CD4-positive, alpha-beta T cell treated with Interleukin-4 for 4 hours (primary cell): ENCODE measurements at regions not wholly inside any gene's neighbourhood (a gene's known extent, or its start where the extent isn't known, plus 50 kb on each side); places are given as distances from the start of the nearest gene placed in this dataset.

Experiments
- DNase-seq: peaks from one replicate; pipeline ENCODE4 v3.0.0-alpha.2; 2020

DNA sequence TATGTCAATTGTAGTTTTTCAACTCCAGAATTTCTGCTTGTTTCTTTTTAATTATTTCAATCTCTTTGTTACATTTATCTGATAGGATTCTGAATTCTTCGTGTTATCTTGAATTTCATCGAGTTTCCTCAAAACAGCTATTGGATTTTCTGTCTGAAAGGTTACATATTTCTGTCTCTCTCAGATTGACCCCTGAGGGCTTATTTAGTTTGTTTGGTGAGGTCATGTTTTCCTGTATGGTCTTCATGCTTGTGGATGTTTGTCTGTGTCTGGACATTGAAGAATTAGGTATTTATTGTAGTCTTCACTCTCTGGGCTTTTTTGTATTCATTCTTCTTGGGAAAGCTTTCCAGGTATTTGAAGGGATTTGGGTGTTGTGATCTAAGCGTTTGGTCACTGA is 85.6 kb downstream of the SNAPC1 start:
- no peak for DNase-seq

DNA sequence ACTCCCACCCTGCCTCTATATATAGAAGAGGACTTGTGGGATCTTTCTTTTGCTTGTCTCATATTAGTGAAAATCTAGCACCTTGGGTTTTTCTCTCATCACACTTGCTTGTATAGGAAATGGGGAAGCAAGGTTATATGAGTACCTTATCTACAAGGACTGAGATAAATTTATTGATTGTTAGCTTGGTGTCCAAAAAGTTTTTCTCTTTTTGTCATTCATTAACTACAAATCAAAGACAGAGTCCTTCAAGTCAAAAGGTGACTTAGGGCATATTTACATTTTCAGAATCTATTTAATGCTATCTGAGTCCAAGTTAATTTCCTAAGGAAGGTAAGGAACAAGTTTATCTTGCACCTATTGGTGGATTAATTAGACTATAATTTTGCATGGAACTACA is 92.7 kb downstream of the SNAPC1 start:
- DNase-seq = no peak

DNA sequence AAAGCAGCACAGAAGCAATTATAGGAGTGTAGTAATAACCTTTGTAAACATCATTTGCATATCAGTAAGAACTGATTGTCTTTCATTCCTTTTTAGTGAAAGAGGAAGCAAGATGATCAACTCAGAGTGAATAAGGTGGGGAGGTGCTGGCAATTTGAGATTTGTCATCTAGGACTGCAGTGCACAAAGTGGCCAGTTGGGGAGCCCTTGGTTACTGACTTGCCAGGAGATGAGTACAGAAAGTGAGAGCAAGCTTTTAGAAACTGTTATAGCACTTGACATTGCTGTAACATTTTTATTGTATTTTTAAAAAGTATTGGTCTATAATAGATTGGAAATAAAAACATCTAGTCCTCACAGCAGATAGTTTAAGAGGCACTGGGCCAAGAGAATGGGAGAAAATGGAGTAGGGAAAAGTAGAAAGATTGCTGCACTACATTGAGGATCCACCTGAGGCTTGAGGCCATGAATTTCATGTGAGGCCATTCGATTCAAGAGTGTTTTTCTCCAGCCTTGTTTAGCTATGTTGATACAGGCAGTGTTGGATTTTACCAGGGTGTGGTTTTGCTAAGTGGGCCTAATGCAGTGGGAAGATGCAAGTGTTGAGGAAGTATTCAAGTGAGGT is 98.2 kb downstream of the SNAPC1 start:
- peak; percentile 48 for DNase-seq

DNA sequence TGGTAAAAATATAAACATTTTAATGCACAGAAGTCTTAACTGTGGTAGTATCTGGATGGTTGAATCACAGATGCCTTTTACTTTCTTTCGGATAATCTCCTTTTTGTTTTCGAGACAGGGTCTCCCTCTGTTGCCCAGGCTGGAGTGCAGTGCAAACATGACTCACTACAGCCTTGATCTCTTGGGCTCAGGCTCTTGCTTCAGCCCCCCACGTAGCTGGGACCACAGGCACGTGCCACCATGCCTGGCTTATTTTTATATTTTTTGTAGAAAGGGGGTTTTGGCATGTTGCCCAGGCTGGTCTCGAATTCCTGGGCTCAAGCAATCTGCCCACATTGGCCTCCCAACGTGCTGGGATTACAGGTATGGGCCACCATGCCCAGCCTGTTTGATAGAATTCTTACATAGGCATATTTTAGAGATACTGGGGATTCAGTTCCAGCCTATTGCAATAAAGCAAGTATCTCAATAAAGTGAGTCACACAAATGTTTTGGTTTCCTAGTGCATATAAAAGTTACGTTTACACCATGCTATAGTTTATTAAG is 99.2 kb downstream of the SNAPC1 start:
- no peak for DNase-seq

DNA sequence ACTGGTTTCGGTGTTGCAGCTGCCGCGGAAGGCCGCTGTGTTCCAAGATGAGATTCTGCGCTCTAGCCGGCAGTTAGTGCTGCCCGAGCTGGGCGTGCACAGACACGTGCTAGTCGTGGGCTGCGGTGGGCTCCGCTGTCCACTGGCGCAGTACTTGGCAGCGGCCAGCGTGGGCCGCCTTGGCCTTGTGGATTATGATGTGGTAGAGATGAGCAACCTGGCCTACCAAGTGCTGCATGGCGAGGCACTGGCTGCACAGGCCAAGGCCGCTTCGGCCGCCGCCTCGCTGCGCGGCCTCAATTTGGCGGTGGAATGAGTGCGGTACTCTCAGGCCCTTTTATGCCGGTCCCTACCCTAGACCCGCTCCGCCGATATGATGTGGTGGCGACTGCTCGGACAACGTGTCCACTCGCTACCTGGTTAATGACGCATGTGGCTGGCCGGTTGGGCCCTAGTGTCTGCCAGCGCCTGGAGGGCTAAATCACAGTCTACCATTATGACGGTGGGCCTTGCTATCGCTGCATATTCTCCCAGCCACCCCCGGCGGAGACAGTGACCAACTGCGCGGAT is 102.2 kb downstream of the SNAPC1 start:
- DNase-seq = no peak

DNA sequence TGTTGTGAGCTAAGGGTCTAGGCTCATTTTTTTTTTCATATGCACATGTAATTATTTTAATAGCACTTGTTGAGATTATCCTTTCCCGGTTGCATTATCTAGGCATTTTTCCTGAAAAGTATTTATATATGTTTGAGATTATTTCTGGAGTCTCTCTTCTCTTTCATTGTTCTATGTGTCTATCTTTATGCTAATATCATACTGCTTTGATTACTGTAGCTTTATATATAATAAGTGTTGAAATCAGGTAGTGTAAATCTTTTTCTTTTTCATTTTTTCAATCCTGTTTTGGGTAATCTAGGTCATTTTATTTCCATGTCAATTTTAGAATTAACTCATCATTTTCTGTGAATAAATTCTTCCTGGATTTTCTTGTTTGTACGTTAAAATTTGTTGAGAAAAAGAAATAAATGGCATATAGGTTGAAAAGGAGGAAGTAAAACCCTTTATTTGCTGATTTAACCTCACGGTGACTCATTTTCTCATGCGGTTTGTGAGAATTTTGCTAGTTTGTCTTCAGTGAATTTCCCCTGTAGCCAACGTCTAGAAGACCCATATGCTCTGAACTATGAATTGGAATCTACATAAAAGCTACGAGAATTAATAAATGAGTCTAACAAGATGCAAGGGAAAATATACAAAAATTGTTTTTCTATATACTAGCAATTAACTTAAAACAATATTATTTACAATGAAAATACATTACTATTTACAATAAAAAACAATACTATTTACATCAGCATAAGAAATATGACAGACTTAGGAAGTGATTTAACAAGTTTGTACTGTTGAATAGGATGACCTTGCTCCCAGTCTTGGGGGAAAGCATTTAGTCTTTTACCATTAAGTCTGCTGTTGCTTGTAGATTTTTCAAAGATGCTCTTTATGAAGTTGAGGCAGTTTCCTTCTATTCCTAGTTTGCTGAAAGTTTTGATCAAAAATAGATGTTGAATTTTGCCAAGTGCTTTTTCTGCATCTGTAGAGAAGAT is 105.0 kb downstream of the SNAPC1 start:
- DNase-seq = peak; percentile 3

DNA sequence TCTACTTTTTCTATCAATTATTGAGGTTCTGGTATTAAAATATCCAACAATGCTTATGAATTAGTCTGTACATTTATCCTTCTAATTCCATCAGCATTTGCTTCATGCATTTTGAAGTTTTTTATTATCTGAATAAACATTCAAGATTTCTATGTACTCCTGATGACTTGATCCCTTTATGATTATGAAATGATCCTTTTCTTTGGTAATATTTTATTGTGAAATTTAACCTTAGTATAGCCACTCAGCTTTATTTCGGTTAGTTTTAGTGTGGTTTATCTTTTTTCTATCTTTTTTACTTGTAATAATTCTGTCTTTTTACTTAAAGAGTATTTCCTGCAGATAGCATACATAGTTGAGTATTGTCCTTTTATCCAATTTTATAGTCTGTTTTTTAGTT is 106.6 kb downstream of the SNAPC1 start:
- DNase-seq = no peak

DNA sequence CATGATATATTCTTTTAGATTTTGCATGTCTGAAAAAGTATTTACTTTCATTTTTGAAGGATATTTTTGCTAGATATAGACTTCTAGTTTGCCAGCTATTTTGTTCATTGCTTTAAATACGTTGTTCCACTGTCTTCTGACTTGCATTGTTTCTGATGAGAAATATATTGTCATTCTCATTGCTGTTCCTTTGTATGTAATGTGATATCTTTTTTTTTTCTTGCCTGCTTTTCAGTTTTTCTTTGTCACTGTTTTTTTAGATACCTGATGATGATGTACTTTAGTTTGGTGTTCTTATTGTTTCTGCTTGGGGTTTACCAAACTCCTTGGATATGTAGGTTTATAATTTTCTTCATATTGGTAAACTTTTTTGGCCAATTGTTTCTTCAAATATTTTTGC is 107.9 kb downstream of the SNAPC1 start:
- DNase-seq = no peak

DNA sequence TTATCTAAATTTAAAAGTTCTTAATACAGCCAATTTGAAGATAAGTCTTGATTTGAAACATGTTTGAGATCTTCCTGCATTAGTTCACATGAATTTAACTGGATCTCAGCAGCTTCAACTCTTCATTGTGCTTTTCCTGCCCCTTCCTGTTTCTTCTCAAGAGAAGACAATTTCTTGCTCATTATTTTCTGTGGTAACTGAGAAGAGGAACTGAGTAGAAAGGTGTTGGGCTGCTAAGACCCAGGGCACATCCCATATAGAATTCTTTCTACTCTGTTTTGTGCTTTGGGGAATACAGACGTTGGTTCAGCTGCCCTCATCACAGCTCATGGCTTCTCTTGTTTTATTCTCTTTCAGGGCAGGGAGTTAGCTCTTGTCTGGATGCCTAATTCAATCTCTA is 110.2 kb downstream of the SNAPC1 start:
- no peak for DNase-seq

DNA sequence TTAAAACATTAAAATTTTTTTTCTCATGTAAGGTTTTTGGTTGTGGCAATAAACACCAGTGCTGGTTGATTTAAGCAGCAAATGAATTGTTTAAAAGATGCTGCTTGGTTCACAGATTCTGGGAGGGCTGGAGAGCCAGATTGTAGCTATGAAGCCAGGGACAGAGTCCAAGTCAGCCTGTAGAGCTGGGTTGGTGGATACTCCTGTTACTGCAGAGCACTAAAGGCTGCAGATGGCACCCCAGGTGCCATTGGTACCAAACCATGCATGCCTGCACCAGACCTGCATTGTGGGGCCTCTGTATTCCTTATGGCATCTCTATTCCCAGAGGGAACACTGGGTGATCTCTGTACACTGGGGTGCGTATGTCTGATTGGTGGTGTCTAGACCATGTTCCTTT is 113.3 kb downstream of the SNAPC1 start:
- DNase-seq = no peak

DNA sequence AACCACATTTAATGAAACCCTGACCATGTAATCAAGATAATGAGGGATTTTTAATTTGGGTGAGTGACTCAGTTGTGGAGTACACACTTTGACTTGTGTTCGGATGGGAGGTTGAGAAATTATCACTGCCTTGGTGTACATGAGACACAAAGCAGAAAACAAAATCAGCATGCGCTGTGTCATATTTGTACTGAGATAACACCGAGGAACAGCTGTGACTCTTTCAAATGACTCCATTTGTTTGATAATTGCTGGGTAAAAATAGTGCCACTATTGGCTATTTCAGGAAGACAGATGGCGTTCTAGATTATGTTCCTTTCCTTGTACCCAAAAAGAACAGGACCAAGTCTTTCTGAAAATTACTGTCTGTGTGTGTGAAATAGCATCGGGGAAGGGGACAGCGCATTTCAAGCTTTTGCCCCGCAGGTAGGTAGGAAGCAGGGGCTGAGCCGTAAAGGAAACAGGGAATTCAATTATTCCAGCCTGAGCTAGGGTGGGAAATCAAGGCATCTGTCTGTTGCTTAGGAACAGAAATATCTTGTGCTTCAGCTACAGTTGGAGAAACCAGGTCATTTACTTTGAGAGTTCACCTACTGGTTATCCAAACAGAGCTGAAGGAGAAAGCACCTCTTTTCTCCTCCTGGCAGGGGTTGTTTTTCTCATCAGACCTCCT is 114.3 kb downstream of the SNAPC1 start:
- DNase-seq = no peak

DNA sequence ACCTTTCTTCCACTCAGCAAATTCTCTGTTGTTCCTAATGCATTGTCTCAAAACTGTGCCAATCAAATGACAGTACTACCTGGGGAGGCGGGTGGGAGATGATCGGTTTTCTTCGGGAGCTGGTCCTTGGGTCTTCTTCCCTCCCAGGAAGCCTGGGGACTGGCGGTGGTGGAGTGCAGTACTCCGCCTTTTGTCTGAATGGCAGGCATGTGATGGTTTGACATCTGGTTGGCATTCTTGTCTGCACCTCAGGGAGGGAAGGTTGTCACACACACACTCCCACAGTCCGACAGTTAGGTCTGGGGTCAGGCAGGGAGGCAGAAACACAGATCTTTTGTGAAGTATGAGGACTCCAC is 114.8 kb downstream of the SNAPC1 start:
- no peak for DNase-seq

DNA sequence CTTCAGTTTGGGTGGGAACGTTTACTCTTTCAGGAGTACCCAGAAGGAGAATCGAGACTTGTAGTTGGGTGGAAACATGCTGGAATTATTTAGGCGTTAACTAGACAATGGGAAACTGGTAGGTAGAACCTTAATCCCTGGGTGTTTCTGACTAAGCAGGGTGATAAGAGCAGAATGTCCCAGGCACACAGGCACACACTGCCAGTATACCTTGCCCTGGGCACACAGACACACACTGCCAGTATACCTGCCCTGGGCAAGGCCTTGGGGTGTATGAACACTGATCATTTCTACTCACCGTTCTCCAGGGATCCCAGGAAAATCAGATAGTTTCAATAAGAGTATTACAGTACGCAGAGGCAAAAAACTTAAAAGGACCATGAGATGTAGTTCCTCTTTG is 115.5 kb downstream of the SNAPC1 start:
- no peak for DNase-seq

DNA sequence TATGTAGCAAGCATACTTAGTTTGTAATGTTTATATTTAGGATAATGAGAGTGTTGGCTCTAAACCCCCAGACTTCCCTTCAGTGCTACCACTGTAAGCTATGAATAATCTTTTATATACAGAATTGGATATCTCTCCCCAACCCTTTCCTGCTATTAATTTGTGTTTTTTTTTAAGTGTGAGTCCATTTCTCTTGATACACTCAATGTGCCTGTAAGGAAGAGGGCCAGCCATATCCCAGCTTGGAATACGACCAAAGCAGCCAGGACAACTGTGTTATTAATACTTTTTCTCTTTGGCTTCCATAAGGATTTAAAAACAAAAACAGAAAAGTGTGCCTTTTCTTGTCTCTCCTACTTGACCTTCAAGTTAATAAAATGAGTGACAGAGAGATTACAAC is 116.7 kb downstream of the SNAPC1 start:
- DNase-seq = no peak

DNA sequence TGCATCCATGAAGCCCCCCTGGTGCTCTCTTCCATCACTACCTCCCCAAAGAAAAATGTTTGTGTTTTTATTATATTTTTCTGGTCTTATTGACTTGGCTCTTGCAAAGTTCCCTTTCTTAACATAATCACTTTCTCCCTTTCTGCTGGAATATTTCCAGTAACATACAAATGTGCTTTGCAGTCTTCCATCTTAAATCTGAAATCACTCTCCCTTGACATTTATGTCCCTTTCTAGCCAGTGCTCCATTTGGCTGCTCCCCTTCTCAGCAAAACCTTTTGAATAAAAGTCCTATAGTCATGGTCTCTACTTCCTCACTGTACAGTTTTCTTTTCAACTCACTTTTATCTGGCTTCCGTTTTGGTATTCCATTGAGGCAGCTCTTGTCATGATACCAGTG is 118.8 kb downstream of the SNAPC1 start:
- no peak for DNase-seq

DNA sequence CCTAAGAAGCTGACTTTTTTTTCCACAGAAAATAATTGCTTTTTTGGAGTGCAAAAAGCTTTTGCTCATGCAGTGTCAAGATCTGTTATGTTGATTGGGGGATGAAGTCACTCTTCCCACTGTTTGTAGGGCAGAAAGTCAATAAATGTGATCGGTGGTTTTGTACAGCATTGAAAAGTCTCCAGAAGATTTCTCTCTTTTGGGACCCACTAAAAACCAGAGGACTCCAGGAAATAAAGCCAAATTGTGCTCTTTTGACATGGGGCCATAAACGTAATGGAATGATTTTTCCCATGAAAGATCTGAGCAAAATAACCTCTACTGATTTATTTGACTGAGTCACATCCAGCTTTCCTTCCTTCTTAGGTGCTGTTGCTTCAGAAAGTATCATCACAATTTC is 122.5 kb downstream of the SNAPC1 start:
- DNase-seq = no peak

DNA sequence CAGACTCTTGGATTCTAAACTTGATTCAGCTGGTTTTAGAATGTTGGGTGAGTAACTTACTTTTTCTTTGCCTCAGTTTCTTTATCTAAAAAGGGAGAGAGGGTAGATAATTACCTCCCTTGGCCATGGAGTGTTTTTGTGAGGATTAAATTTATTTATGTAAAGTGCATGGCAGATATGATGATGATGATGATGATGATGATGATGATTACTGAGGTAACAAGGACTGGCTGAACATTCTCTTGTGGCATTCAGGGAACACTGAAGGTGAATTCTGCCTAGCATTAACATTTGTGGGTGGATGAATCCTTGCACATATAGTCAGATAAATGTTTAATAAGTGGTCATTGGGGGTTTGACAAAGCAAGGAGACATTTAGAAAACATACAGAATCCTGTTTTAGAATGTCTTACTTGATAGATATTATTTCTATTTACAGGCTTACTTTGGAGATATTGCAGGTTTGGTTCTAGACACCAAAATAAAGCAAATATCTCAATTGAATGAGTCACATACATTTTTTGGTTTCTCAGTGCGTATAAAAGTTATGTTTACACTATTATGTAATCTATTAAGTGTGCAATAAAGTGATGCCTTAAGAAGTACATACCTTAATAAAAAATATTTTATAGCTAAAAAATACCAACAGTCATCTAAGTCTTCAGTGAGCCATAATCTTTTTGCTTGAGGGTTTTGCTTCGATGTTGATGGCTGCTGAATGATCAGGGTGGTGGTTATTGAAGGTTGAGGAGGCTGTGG is 123.2 kb downstream of the SNAPC1 start:
- DNase-seq = no peak

DNA sequence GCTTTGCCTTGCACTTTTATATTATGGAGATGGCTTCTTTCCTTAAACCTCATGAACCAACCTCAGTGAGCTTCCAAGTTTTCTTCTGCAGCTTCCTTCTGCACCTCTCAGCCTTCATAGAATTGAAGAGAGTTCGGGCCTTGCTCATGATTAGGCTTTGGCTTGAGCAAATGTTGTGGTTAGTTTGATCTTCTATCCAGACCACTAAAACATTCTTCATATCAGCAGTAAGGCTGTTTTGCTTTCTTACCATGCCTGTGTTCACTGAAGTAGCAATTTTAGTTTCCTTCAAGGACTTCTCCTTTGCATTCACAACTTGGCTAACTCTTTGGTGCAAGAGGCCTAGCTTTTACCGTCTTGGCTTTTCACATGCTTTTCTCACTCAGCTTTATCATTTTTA is 125.4 kb downstream of the SNAPC1 start:
- DNase-seq = no peak

DNA sequence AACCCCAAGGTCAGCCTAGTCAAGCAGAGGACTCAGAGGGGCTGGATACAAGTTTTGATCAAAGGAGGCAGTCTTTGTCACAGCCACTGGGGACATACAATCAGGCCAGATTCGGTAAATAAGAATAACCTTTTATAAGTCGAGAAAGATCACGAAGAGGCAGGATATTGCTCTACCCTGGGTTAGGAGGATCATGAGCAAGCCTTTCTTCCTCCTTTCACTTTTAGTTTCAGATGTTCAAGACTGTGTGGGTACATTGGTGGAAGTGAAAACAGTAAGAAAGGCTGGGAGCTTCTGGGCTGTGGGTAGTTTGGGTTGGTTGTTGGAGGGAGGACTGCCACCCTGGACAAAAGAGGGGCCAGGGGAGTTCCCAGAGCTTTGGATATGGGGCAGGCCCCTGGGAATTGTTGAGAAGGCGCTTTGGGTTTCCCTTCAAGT is 127.7 kb downstream of the SNAPC1 start:
- DNase-seq = peak; percentile 36

DNA sequence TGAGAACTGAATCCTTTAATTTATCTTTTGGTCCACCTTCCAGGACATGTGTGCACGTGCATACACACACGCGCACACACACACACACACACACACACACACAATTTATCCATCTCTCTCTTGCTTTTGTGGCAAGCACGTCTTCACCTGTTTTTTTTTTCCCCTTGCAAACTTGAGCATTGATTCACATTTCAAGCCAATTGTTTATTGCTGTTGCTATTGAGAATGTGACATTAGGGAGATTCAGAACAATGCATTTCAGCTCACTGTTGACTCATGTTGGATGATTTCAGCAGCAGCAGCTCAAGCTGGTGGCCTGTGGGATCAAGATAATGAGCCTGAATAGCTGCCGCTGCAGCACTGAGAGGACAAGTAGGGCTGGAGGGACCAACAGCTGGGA is 128.9 kb downstream of the SNAPC1 start:
- DNase-seq = no peak

DNA sequence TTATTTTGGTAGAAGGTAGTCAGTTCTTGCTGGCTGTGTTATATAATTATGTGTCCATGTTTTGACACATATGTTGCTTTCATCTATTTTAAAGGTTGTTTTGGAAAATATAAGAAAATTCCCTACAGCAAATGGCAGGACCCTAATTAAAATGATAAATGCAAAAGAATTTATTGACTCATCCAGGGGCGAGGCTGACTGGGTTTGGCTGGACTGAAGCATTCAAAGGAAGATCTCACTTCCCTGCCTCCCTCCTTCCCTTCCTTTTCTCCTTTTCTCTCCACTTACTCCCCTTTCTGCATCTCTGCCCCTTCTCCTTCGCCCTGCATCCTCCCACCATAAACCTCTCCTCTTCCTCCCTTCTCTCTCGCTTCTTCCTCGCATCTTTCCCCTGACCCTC is 129.6 kb downstream of the SNAPC1 start:
- DNase-seq = no peak

DNA sequence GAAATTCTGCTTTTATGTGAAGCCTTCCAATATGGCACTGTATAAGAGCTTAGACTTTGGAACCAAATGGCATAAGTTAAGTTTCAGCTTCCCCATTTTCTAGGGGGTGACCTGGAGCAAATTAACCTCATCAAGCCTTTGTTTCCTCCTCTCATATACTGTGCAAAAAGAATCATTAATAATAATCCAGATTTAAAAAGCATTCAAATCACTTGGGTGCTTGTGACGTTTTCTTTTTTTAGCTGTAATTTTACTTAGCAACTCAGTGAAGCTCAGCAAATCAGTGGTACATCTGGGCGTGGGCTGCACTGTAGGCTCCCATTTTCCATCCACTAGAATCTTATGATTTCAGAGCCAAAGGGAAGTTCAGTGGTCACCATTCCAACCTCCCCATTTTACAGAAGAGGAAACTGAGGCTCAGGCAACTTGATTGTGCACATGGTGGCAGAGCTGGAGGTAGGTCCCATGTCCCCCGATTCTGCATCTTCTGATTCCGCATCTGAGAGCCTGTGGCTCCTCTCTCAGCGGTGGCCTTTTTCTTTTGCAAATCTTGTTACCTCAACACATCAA is 131.2 kb downstream of the SNAPC1 start:
- DNase-seq = no peak
